PC-3 (cell line): ENCODE measurements at regions not wholly inside any gene's neighbourhood (a gene's known extent, or its start where the extent isn't known, plus 50 kb on each side); places are given as distances from the start of the nearest gene placed in this dataset.

ENCODE experiments used
- ATAC-seq: fragments of 200-7000 bp; cut with Tn5 transposase; 2 replicates; pipeline ENCODE4 v1.9.1; 2020; ENCODE audit warnings: mild to moderate bottlenecking, moderate library complexity
- BruUV-seq: library from RNA; stranded (reverse); fragments of 400-500 nt; replicated peaks from 2 replicates; lab custom pipeline; 2021; lab: Mats Ljungman, UMichigan
- CTCF ChIA-PET: fragments of 300-600 bp; sonication (Branson Sonifier 250); formaldehyde crosslinking; loops from one replicate; lab custom pipeline; 2022; ENCODE audit warnings: antibody characterized with exemption; lab: Charles Lee
- POLR2A ChIA-PET: fragments of 300-600 bp; sonication (Branson Sonifier 250); formaldehyde crosslinking; loops from one replicate; lab custom pipeline; 2022; ENCODE audit warnings: antibody characterized with exemption; ENCODE audit not compliant: unreplicated experiment; lab: Charles Lee
- DNase-seq: peaks from one replicate; pipeline ENCODE4 v3.0.0-alpha.2; 2015
- H2AFZ ChIP-seq: fragments of 300-600 bp; sonication (generic); 2 replicates; pipeline ENCODE4 v1.6.0; 2016; ENCODE audit warnings: antibody characterized with exemption, low read length
- H3F3A ChIP-seq: fragments of 300-600 bp; sonication (generic); one replicate; pipeline ENCODE4 v1.6.0; 2017; ENCODE audit warnings: antibody characterized with exemption, low read length, control low read depth, mild to moderate bottlenecking; ENCODE audit not compliant: unreplicated experiment
- H3K27ac ChIP-seq: fragments of 300-600 bp; sonication (generic); 2 replicates; pipeline ENCODE4 v1.5.1; 2016; ENCODE audit warnings: mild to moderate bottlenecking, low read length
- H3K27me3 ChIP-seq: fragments of 300-600 bp; sonication (generic); 2 replicates; pipeline ENCODE4 v1.6.1; 2016; ENCODE audit warnings: low read length, mixed read lengths
- H3K36me3 ChIP-seq: fragments of 300-600 bp; sonication (generic); 2 replicates; pipeline ENCODE4 v1.6.1; 2016; ENCODE audit warnings: low read depth, mixed run types, low read length, mixed read lengths
- H3K4me1 ChIP-seq: fragments of 300-600 bp; sonication (generic); 2 replicates; pipeline ENCODE4 v1.5.1; 2016; ENCODE audit warnings: low read length; ENCODE audit not compliant: insufficient read depth
- H3K4me2 ChIP-seq: fragments of 300-600 bp; sonication (generic); 2 replicates; pipeline ENCODE4 v1.6.0; 2016; ENCODE audit warnings: low read length
- H3K4me3 ChIP-seq: fragments of 300-600 bp; sonication (generic); 2 replicates; pipeline ENCODE4 v1.5.1; 2016; ENCODE audit warnings: mild to moderate bottlenecking, low read length, mixed read lengths
- H3K79me2 ChIP-seq: fragments of 300-600 bp; sonication (generic); 2 replicates; pipeline ENCODE4 v1.6.1; 2017; ENCODE audit warnings: low read length, mixed read lengths
- H3K9ac ChIP-seq: fragments of 300-600 bp; sonication (generic); 2 replicates; pipeline ENCODE4 v1.6.0; 2016; ENCODE audit warnings: mild to moderate bottlenecking, low read length
- H3K9me2 ChIP-seq: fragments of 300-600 bp; sonication (generic); replicated peaks from 2 replicates; pipeline ENCODE4 v1.6.1; 2016; ENCODE audit warnings: mixed run types, low read length, mixed read lengths
- H3K9me3 ChIP-seq: fragments of 300-600 bp; sonication (generic); 2 replicates; pipeline ENCODE4 v1.6.1; 2016; ENCODE audit warnings: low read length, mixed read lengths
- H4K20me1 ChIP-seq: fragments of 300-600 bp; sonication (generic); 2 replicates; pipeline ENCODE4 v1.6.1; 2016; ENCODE audit warnings: low read length, mixed read lengths
- CTCF ChIP-seq: fragments of 300-600 bp; sonication (generic); conservative IDR thresholded peaks from 2 replicates; pipeline ENCODE4 v1.5.1; 2017; ENCODE audit warnings: antibody characterized with exemption, low read depth, mild to moderate bottlenecking, low read length
- EZH2 ChIP-seq: fragments of 300-600 bp; sonication (generic); IDR thresholded peaks from one replicate; pipeline ENCODE4 v1.6.1; 2017; ENCODE audit warnings: antibody characterized with exemption, mild to moderate bottlenecking, low read length; ENCODE audit not compliant: unreplicated experiment
- EZH2phosphoT487 ChIP-seq: fragments of 300-600 bp; sonication (generic); IDR thresholded peaks from 2 replicates; pipeline ENCODE4 v1.6.1; 2018; ENCODE audit warnings: mild to moderate bottlenecking, antibody characterized with exemption, low read length, borderline replicate concordance
- intact Hi-C: fragments of 100-400 bp; cut with micrococcal nuclease; formaldehyde crosslinking; loops from 2 replicates; pipeline ENCODE4 v1.9.0; 2023

DNA sequence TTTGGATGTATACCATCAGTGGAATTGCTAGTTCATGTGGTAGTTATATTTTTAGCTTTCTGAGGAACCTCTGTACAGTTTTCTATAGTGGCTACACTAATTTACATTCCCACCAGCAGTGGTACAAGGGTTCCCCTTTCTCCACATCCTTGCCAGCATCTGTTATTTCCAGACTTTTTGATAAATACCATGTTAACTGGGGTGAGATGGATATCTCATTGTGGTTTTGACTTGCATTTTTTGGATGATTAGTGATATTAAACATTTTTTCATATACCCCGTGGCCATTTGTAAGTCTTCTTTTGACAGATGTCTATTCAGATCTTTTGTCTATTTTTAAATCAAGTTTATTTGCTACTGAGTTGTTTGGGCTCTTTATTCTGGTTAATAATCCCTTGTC is 455.6 kb upstream of the RARB start:
- POLR2A ChIA-PET, result no interaction called here

DNA sequence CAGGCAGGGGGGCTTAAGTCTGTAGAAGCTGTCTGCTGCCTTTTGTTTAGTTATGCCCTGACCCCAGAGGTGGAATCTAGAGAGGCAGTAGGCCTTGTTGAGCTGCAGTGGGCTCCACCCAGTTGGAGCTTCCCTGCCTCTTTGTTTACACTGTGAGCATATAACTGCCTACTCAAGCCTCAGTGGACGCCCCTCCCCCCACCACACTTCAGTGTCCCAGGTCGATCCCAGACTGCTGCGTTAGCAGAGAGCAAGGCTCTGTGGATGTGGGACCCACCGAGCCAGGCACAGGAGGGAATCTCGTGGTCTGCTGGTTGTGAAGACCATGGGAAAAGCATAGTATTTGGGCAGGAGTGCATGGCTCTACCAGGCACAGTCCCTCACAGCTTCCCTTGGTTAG is 446.8 kb upstream of the RARB start:
- H3K9ac ChIP-seq, result no peak overlapping the region
- intact Hi-C loops, result no loop called here
- no peak overlapping the region for H2AFZ ChIP-seq
- H3K36me3 ChIP-seq, result no peaks in the 10 kb centered on the region
- no peaks in the 10 kb centered on the region for H3K4me1 ChIP-seq
- TF ChIP-seq EZH2 (no peak), EZH2phosphoT487 (no peak), CTCF (no peak)
- DNase-seq, result no peak
- no peaks in the 10 kb centered on the region for H3K79me2 ChIP-seq
- no TSS peak for BruUV-seq
- no peaks in the 10 kb centered on the region for H3F3A ChIP-seq
- no peak for ATAC-seq
- H3K27me3 ChIP-seq, result peaks cover 20% of the 10 kb centered on the region
- ChIA-PET POLR2A (no interaction called here), CTCF (no interaction called here)
- H3K27ac ChIP-seq, result no peak overlapping the region
- H3K9me2 ChIP-seq, result no peaks in the 10 kb centered on the region
- no peaks in the 10 kb centered on the region for H4K20me1 ChIP-seq
- no peak overlapping the region for H3K4me2 ChIP-seq
- no peaks in the 10 kb centered on the region for H3K9me3 ChIP-seq
- no peak overlapping the region for H3K4me3 ChIP-seq

More for the DNA sequence above, 455.6 kb upstream of the RARB start:
- Histone ChIP-seq H3K9ac (no peak overlapping the region), H3K4me2 (no peak overlapping the region), H2AFZ (no peak overlapping the region), H3K9me2 (no peaks in the 10 kb centered on the region), H3K27me3 (peaks cover 2% of the 10 kb centered on the region; the same call in 1 of the 2 replicates), H3F3A (no peaks in the 10 kb centered on the region), H3K4me3 (no peak overlapping the region), H3K36me3 (no peaks in the 10 kb centered on the region), H3K4me1 (no peaks in the 10 kb centered on the region), H4K20me1 (no peaks in the 10 kb centered on the region), H3K79me2 (no peaks in the 10 kb centered on the region), H3K9me3 (no peaks in the 10 kb centered on the region), H3K27ac (no peak overlapping the region)
- TF ChIP-seq CTCF (no peak), EZH2phosphoT487 (no peak), EZH2 (no peak)
- ATAC-seq, result no peak
- CTCF ChIA-PET, result no interaction called here
- DNase-seq, result no peak
- intact Hi-C loops, result no loop called here
- BruUV-seq, result no TSS peak

DNA sequence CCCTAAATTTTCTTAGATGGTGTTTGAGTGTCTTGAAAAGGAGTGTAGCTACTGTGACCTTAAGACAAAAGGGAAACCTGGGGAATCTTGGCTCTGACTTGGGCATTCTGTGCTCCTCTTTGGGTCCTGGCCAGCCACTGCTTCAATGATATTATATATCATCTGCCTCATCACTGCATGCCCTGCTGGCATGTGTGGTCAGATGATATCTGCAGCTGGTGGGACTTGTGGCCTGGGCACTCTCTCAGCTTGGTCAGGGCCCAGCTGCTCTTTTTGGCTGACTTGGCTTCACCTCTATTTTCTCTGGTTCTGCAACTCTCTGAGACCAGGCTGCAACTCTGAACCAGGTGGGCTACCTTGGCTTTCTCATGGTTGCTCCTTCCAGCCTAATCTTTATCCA is 446.1 kb upstream of the RARB start:
- DNase-seq, result no peak
- no peaks in the 10 kb centered on the region for H3F3A ChIP-seq
- H3K27ac ChIP-seq, result no peak overlapping the region
- CTCF ChIA-PET, result no interaction called here
- no peaks in the 10 kb centered on the region for H3K79me2 ChIP-seq
- intact Hi-C loops, result no loop called here
- H3K9me2 ChIP-seq, result no peaks in the 10 kb centered on the region
- peaks cover 26% of the 10 kb centered on the region for H3K27me3 ChIP-seq
- H3K9me3 ChIP-seq, result no peaks in the 10 kb centered on the region
- H3K4me3 ChIP-seq, result no peak overlapping the region
- H2AFZ ChIP-seq, result no peak overlapping the region
- ATAC-seq, result no peak
- H3K4me1 ChIP-seq, result no peaks in the 10 kb centered on the region
- H3K9ac ChIP-seq, result no peak overlapping the region
- POLR2A ChIA-PET, result no interaction called here
- no peaks in the 10 kb centered on the region for H4K20me1 ChIP-seq
- H3K36me3 ChIP-seq, result no peaks in the 10 kb centered on the region
- TF ChIP-seq EZH2phosphoT487 (no peak), CTCF (no peak), EZH2 (no peak)
- H3K4me2 ChIP-seq, result no peak overlapping the region
- BruUV-seq, result no TSS peak
